Astrocyte (in vitro differentiated cells and primary cell): ENCODE measurements at regions not wholly inside any gene's neighbourhood (a gene's known extent, or its start where the extent isn't known, plus 50 kb on each side); places are given as distances from the start of the nearest gene placed in this dataset.

Source experiments
- DNase-seq: peaks from one replicate; pipeline ENCODE4 v3.0.0-alpha.2; 2010; ENCODE audit warnings: low read depth
- FAIRE-seq: peaks from 2 replicates; lab custom pipeline; 2011; peaks lifted over from hg19 to GRCh38; lab: Jason Lieb, UNC
- H2AFZ ChIP-seq: 2 replicates; pipeline ENCODE4 v1.6.0; 2012; ENCODE audit warnings: low read depth, low read length, inconsistent platforms
- H3K27ac ChIP-seq: 2 replicates; pipeline ENCODE4 v1.5.1; 2011; ENCODE audit warnings: low read depth, low read length, inconsistent platforms
- H3K27me3 ChIP-seq: 2 replicates; pipeline ENCODE4 v1.6.0; 2011; ENCODE audit warnings: low read length, inconsistent platforms; ENCODE audit not compliant: insufficient read depth
- H3K36me3 ChIP-seq: 2 replicates; pipeline ENCODE4 v1.5.1; 2011; ENCODE audit warnings: low read length, inconsistent platforms; ENCODE audit not compliant: insufficient read depth
- H3K4me1 ChIP-seq: 2 replicates; pipeline ENCODE4 v1.5.1; 2011; ENCODE audit warnings: low read length, inconsistent platforms; ENCODE audit not compliant: insufficient read depth
- H3K4me2 ChIP-seq: 2 replicates; pipeline ENCODE4 v1.6.0; 2012; ENCODE audit warnings: low read length, inconsistent platforms
- H3K4me3 ChIP-seq: 2 replicates; pipeline ENCODE4 v1.5.1; 2011; ENCODE audit warnings: low read depth, mild to moderate bottlenecking, low read length, inconsistent platforms; ENCODE audit not compliant: insufficient read depth
- H3K79me2 ChIP-seq: 2 replicates; pipeline ENCODE4 v1.6.0; 2012; ENCODE audit warnings: mild to moderate bottlenecking, low read length, inconsistent platforms; ENCODE audit not compliant: insufficient read depth
- H3K9ac ChIP-seq: 2 replicates; pipeline ENCODE4 v1.6.0; 2012; ENCODE audit warnings: mild to moderate bottlenecking, low read length, inconsistent platforms
- H3K9me3 ChIP-seq: 2 replicates; pipeline ENCODE4 v1.5.1; 2012; ENCODE audit warnings: low read depth, mild to moderate bottlenecking, low read length, inconsistent platforms; ENCODE audit not compliant: insufficient read depth
- H4K20me1 ChIP-seq: 2 replicates; pipeline ENCODE4 v1.6.0; 2012; ENCODE audit warnings: low read length, inconsistent platforms; ENCODE audit not compliant: insufficient read depth
- H3K27ac Mint-ChIP-seq: one replicate; pipeline ENCODE4 v1.8.0; 2021; ENCODE audit warnings: mild to moderate bottlenecking, mixed read lengths; ENCODE audit not compliant: unreplicated experiment
- H3K27me3 Mint-ChIP-seq: one replicate; pipeline ENCODE4 v1.8.0; 2021; ENCODE audit warnings: low read depth, mixed read lengths; ENCODE audit not compliant: unreplicated experiment
- H3K36me3 Mint-ChIP-seq: one replicate; pipeline ENCODE4 v1.8.0; 2021; ENCODE audit warnings: low read depth, mixed read lengths; ENCODE audit not compliant: unreplicated experiment
- H3K4me1 Mint-ChIP-seq: one replicate; pipeline ENCODE4 v1.8.0; 2021; ENCODE audit warnings: low read depth, mixed read lengths; ENCODE audit not compliant: unreplicated experiment
- H3K4me3 Mint-ChIP-seq: one replicate; pipeline ENCODE4 v1.8.0; 2021; ENCODE audit warnings: mild to moderate bottlenecking, moderate library complexity, mixed read lengths; ENCODE audit not compliant: unreplicated experiment
- H3K9me3 Mint-ChIP-seq: one replicate; pipeline ENCODE4 v1.8.0; 2021; ENCODE audit warnings: mild to moderate bottlenecking, mixed read lengths; ENCODE audit not compliant: unreplicated experiment
- EZH2 ChIP-seq: IDR thresholded peaks from 2 replicates; pipeline ENCODE4 v1.6.1; 2012; ENCODE audit warnings: mild to moderate bottlenecking, low read length, inconsistent platforms; ENCODE audit not compliant: insufficient read depth
- TF ChIP-seq, protein P1 (sequence below): IDR thresholded peaks from 2 replicates; pipeline ENCODE4 v1.5.1; 2011; ENCODE audit warnings: low read depth, mild to moderate bottlenecking, inconsistent platforms, low read length, moderate library complexity; ENCODE audit not compliant: insufficient read depth

DNA sequence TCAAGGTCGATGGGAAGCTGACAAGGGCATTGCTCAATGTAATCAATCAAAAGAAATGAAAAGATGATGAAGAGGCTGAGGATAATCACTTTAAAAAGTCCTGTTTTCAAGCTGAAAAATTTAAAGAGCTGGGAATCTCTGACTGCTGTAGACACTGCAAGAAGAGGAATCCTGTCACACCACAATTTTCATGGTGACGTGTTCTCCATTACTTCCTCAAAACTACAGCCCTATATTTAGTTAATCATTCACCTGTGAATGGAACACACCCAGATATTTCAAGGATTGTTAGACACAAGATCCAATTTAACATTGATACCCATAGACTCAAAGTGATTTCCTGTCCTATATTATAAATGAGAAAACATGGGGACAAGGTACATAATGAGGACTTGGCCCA, 1048.3 kb downstream of the AMY1C start:
- TF ChIP-seq, protein P1, sequence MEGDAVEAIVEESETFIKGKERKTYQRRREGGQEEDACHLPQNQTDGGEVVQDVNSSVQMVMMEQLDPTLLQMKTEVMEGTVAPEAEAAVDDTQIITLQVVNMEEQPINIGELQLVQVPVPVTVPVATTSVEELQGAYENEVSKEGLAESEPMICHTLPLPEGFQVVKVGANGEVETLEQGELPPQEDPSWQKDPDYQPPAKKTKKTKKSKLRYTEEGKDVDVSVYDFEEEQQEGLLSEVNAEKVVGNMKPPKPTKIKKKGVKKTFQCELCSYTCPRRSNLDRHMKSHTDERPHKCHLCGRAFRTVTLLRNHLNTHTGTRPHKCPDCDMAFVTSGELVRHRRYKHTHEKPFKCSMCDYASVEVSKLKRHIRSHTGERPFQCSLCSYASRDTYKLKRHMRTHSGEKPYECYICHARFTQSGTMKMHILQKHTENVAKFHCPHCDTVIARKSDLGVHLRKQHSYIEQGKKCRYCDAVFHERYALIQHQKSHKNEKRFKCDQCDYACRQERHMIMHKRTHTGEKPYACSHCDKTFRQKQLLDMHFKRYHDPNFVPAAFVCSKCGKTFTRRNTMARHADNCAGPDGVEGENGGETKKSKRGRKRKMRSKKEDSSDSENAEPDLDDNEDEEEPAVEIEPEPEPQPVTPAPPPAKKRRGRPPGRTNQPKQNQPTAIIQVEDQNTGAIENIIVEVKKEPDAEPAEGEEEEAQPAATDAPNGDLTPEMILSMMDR = no peak
- TF ChIP-seq EZH2 = no peak
- H3K27ac Mint-ChIP-seq = no peak overlapping the region
- DNase-seq = no peak

DNA sequence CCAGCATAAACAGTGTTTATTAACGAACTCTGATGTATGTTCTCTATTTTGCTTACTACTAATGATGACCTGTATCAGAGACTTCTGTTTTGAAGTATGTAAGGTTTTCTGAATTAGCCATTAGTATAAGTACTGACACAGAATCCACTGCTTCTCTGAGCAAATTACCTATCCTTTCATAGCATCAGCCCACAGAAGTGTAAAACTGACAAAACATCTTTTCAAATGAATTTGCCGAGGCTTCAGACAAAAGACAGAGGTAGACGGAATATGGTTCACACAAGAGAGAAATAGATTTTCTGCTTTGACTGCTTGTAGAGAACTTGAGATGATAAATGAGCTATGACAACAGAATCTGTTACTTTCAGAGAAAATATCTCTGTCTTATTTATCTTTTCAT, 1051.6 kb downstream of the AMY1C start:
- no peak overlapping the region for H3K27ac ChIP-seq
- Mint-ChIP-seq H3K4me3 (no peak overlapping the region), H3K9me3 (no peaks in the 10 kb centered on the region), H3K4me1 (no peaks in the 10 kb centered on the region), H3K27ac (no peak overlapping the region), H3K27me3 (peaks cover 2% of the 10 kb centered on the region), H3K36me3 (no peaks in the 10 kb centered on the region)
- no peaks in the 10 kb centered on the region for H4K20me1 ChIP-seq
- no peak overlapping the region for H3K4me2 ChIP-seq
- H3K4me1 ChIP-seq = no peaks in the 10 kb centered on the region
- no peaks in the 10 kb centered on the region for H3K36me3 ChIP-seq
- H2AFZ ChIP-seq = no peak overlapping the region
- TF ChIP-seq, protein P1 = no peak
- TF ChIP-seq EZH2 = no peak
- H3K9me3 ChIP-seq = no peaks in the 10 kb centered on the region
- no peak overlapping the region for H3K4me3 ChIP-seq
- no peaks in the 10 kb centered on the region for H3K79me2 ChIP-seq
- H3K27me3 ChIP-seq = no peaks in the 10 kb centered on the region
- no peak overlapping the region for H3K9ac ChIP-seq
- FAIRE-seq = no peak
- no peak for DNase-seq

More for the DNA sequence above, 1048.3 kb downstream of the AMY1C start:
- no peak overlapping the region for H3K27ac ChIP-seq
- H2AFZ ChIP-seq = no peak overlapping the region
- no peak overlapping the region for H3K4me3 ChIP-seq
- H3K4me1 ChIP-seq = no peaks in the 10 kb centered on the region
- Mint-ChIP-seq H3K36me3 (no peaks in the 10 kb centered on the region), H3K4me3 (no peak overlapping the region), H3K9me3 (no peaks in the 10 kb centered on the region), H3K27me3 (peaks cover 2% of the 10 kb centered on the region), H3K4me1 (no peaks in the 10 kb centered on the region)
- no peaks in the 10 kb centered on the region for H3K9me3 ChIP-seq
- H4K20me1 ChIP-seq = no peaks in the 10 kb centered on the region
- no peak overlapping the region for H3K9ac ChIP-seq
- H3K27me3 ChIP-seq = no peaks in the 10 kb centered on the region
- no peaks in the 10 kb centered on the region for H3K79me2 ChIP-seq
- H3K4me2 ChIP-seq = no peak overlapping the region
- H3K36me3 ChIP-seq = no peaks in the 10 kb centered on the region
- FAIRE-seq = no peak

DNA sequence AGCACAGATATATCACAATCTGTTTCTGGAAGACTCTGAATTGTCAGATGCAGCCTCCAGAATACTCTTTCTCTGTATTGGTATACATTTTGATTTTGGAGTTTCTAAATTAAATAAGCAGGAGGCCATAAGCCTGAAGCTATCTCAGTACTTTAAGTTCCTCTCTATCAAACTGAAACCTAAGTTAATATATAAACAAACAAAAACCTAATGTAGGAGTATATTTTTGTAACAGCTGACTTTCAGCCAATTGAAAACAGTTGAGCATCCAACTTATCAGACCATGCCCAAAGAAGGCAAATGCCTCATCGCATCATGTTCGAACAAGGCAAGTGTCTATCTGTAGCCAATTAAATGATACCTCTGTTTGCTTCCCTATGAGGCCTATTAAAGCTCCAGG, 1054.4 kb downstream of the AMY1C start:
- H3K79me2 ChIP-seq = no peaks in the 10 kb centered on the region
- H3K4me3 ChIP-seq = no peak overlapping the region
- no peak for DNase-seq
- no peaks in the 10 kb centered on the region for H3K36me3 ChIP-seq
- peaks cover 2% of the 10 kb centered on the region for H3K27me3 Mint-ChIP-seq
- H3K9me3 Mint-ChIP-seq = no peaks in the 10 kb centered on the region
- no peaks in the 10 kb centered on the region for H3K4me1 ChIP-seq
- TF ChIP-seq, protein P1 = no peak
- no peak for TF ChIP-seq EZH2
- H4K20me1 ChIP-seq = no peaks in the 10 kb centered on the region
- no peak overlapping the region for H2AFZ ChIP-seq
- no peak overlapping the region for H3K27ac Mint-ChIP-seq
- FAIRE-seq = no peak
- H3K27me3 ChIP-seq = no peaks in the 10 kb centered on the region
- no peak overlapping the region for H3K4me2 ChIP-seq
- H3K36me3 Mint-ChIP-seq = no peaks in the 10 kb centered on the region
- peaks cover 6% of the 10 kb centered on the region for H3K4me1 Mint-ChIP-seq
- H3K9me3 ChIP-seq = no peaks in the 10 kb centered on the region
- no peak overlapping the region for H3K4me3 Mint-ChIP-seq
- H3K9ac ChIP-seq = no peak overlapping the region
- no peak overlapping the region for H3K27ac ChIP-seq
